HUES64 (cell line): ENCODE measurements at regions not wholly inside any gene's neighbourhood (a gene's known extent, or its start where the extent isn't known, plus 50 kb on each side); places are given as distances from the start of the nearest gene placed in this dataset.
A peak's percentile ranks its signal among the peaks of the same experiment; 100 is the strongest.
"Not testable (repeated sequence)": the region's sequence is repeated elsewhere in the genome, so short reads cannot be mapped to it uniquely, and the experiment has no call there.

Experiments
- H3K27ac ChIP-seq: 2 replicates; pipeline ENCODE4 v1.7.0; 2013; ENCODE audit warnings: low read depth, low read length, inconsistent platforms
- H3K27me3 ChIP-seq: 2 replicates; pipeline ENCODE4 v1.6.1; 2013; ENCODE audit warnings: mild to moderate bottlenecking, low read length; ENCODE audit not compliant: insufficient read depth
- H3K36me3 ChIP-seq: 2 replicates; pipeline ENCODE4 v1.6.1; 2013; ENCODE audit warnings: mild to moderate bottlenecking, low read length; ENCODE audit not compliant: insufficient read depth
- H3K4me1 ChIP-seq: 2 replicates; pipeline ENCODE4 v1.6.1; 2013; ENCODE audit warnings: mild to moderate bottlenecking, low read length, moderate library complexity; ENCODE audit not compliant: insufficient read depth
- H3K4me3 ChIP-seq: 2 replicates; pipeline ENCODE4 v1.5.1; 2013; ENCODE audit warnings: mild to moderate bottlenecking, low read length, moderate library complexity
- H3K9ac ChIP-seq: 2 replicates; pipeline ENCODE4 v1.6.1; 2013; ENCODE audit warnings: mild to moderate bottlenecking, low read depth, low read length
- H3K9me3 ChIP-seq: 2 replicates; pipeline ENCODE4 v1.6.1; 2013; ENCODE audit warnings: low read depth, low read length; ENCODE audit not compliant: insufficient read depth
- WGBS: fragments of 150-250, 120-280 bp; methylation state at CpG from one replicate; pipeline ENCODE4 v1.1.7; 2013; ENCODE audit warnings: missing lambda C conversion rate; 5-methylcytosine and 5-hydroxymethylcytosine counted together

GRCh38 chr4:127007305-127007704 is 625.5 kb upstream of the INTU start:
- Histone ChIP-seq H3K9ac (no peak overlapping the region), H3K27me3 (no peaks in the 10 kb centered on the region), H3K36me3 (no peaks in the 10 kb centered on the region), H3K4me3 (no peak overlapping the region), H3K4me1 (no peaks in the 10 kb centered on the region; the same call in 1 of the 2 replicates), H3K9me3 (no peaks in the 10 kb centered on the region), H3K27ac (no peak overlapping the region)
- WGBS = 96% methylated on average over 3 of the region's 3 CpGs

- no peak overlapping the region for H3K4me3 ChIP-seq
- H3K36me3 ChIP-seq = no peaks in the 10 kb centered on the region
- no peak overlapping the region for H3K9ac ChIP-seq
- no peaks in the 10 kb centered on the region for H3K27me3 ChIP-seq
- peaks cover 12% of the 10 kb centered on the region for H3K4me1 ChIP-seq
- no peaks in the 10 kb centered on the region for H3K9me3 ChIP-seq
- H3K27ac ChIP-seq = no peak overlapping the region
Measured at GRCh38 chr4:127012549-127012948, 620.2 kb upstream of the INTU start.

GRCh38 chr4:127015667-127016117 is 617.1 kb upstream of the INTU start:
- H3K27me3 ChIP-seq = no peaks in the 10 kb centered on the region
- H3K4me3 ChIP-seq = no peak overlapping the region
- no peaks in the 10 kb centered on the region for H3K36me3 ChIP-seq
- H3K4me1 ChIP-seq = peaks cover 12% of the 10 kb centered on the region
- H3K27ac ChIP-seq = no peak overlapping the region
- WGBS = 71% methylated on average over 5 of the region's 5 CpGs
- H3K9ac ChIP-seq = no peak overlapping the region
- H3K9me3 ChIP-seq = no peaks in the 10 kb centered on the region

- Histone ChIP-seq H3K4me1 (peaks cover 12% of the 10 kb centered on the region), H3K27me3 (no peaks in the 10 kb centered on the region), H3K4me3 (no peak overlapping the region), H3K9ac (no peak overlapping the region), H3K36me3 (no peaks in the 10 kb centered on the region), H3K27ac (no peak overlapping the region), H3K9me3 (no peaks in the 10 kb centered on the region)
- WGBS = 92% methylated on average over 2 of the region's 2 CpGs
Measured at GRCh38 chr4:127018381-127018780, 614.4 kb upstream of the INTU start.

GRCh38 chr4:127020831-127021230 is 611.9 kb upstream of the INTU start:
- 100% methylated on average over 1 of the region's 15 CpGs for WGBS
- H3K36me3 ChIP-seq = not testable (repeated sequence)

GRCh38 chr4:127036296-127036695 is 596.5 kb upstream of the INTU start:
- 65% methylated on average over 3 of the region's 3 CpGs for WGBS
- Histone ChIP-seq H3K27me3 (no peaks in the 10 kb centered on the region), H3K9ac (no peak overlapping the region), H3K4me3 (no peak overlapping the region), H3K27ac (no peak overlapping the region), H3K36me3 (no peaks in the 10 kb centered on the region), H3K4me1 (no peaks in the 10 kb centered on the region), H3K9me3 (peaks cover 2% of the 10 kb centered on the region; the same call in 1 of the 2 replicates)

More at GRCh38 chr4:127020831-127021230, 611.9 kb upstream of the INTU start:
- not testable (repeated sequence) for H3K27ac ChIP-seq, H3K9me3 ChIP-seq, H3K4me3 ChIP-seq, H3K4me1 ChIP-seq, H3K9ac ChIP-seq, H3K27me3 ChIP-seq

GRCh38 chr4:127045861-127046260 is 586.9 kb upstream of the INTU start:
- Histone ChIP-seq H3K36me3 (no peaks in the 10 kb centered on the region), H3K4me3 (no peak overlapping the region), H3K9ac (peak overlapping the region; percentile 4; the same call in 1 of the 2 replicates), H3K27ac (peak overlapping the region; percentile 58; the same call in 1 of the 2 replicates), H3K27me3 (no peaks in the 10 kb centered on the region), H3K4me1 (peaks cover 56% of the 10 kb centered on the region), H3K9me3 (no peaks in the 10 kb centered on the region)
- WGBS = no CpG with 5 or more reads among the region's 1 CpG

GRCh38 chr4:127047930-127048329 is 584.8 kb upstream of the INTU start:
- no CpG with 5 or more reads among the region's 1 CpG for WGBS
- H3K4me3 ChIP-seq = no peak overlapping the region
- no peaks in the 10 kb centered on the region for H3K9me3 ChIP-seq
- no peak overlapping the region for H3K9ac ChIP-seq
- H3K4me1 ChIP-seq = peaks cover 56% of the 10 kb centered on the region
- no peaks in the 10 kb centered on the region for H3K27me3 ChIP-seq
- no peak overlapping the region for H3K27ac ChIP-seq
- H3K36me3 ChIP-seq = no peaks in the 10 kb centered on the region

- no peak overlapping the region for H3K9ac ChIP-seq
- H3K36me3 ChIP-seq = no peaks in the 10 kb centered on the region
- H3K27ac ChIP-seq = peak overlapping the region; percentile 22; the same call in 1 of the 2 replicates
- peaks cover 56% of the 10 kb centered on the region for H3K4me1 ChIP-seq
- H3K27me3 ChIP-seq = no peaks in the 10 kb centered on the region
- no peaks in the 10 kb centered on the region for H3K9me3 ChIP-seq
- WGBS = 84% methylated on average over 3 of the region's 3 CpGs
- no peak overlapping the region for H3K4me3 ChIP-seq
Measured at GRCh38 chr4:127048376-127049044, 584.2 kb upstream of the INTU start.

- Histone ChIP-seq H3K27ac (no peak overlapping the region), H3K4me1 (peaks cover 50% of the 10 kb centered on the region), H3K9ac (no peak overlapping the region), H3K9me3 (no peaks in the 10 kb centered on the region), H3K4me3 (no peak overlapping the region), H3K27me3 (no peaks in the 10 kb centered on the region), H3K36me3 (no peaks in the 10 kb centered on the region)
- 95% methylated on average over 4 of the region's 4 CpGs for WGBS
Measured at GRCh38 chr4:127049526-127049925, 583.2 kb upstream of the INTU start.

GRCh38 chr4:127052742-127053141 is 580.0 kb upstream of the INTU start:
- no peaks in the 10 kb centered on the region for H3K27me3 ChIP-seq
- H3K4me3 ChIP-seq = no peak overlapping the region
- H3K4me1 ChIP-seq = peaks cover 20% of the 10 kb centered on the region
- H3K27ac ChIP-seq = no peak overlapping the region
- no peaks in the 10 kb centered on the region for H3K9me3 ChIP-seq
- H3K36me3 ChIP-seq = no peaks in the 10 kb centered on the region
- WGBS = no CpG with 5 or more reads among the region's 1 CpG
- H3K9ac ChIP-seq = no peak overlapping the region

GRCh38 chr4:127055357-127055756 is 577.4 kb upstream of the INTU start:
- H3K9me3 ChIP-seq = no peaks in the 10 kb centered on the region
- H3K27me3 ChIP-seq = no peaks in the 10 kb centered on the region
- 92% methylated on average over 1 of the region's 1 CpG for WGBS
- H3K27ac ChIP-seq = no peak overlapping the region
- H3K9ac ChIP-seq = no peak overlapping the region
- no peaks in the 10 kb centered on the region; the same call in 1 of the 2 replicates for H3K4me1 ChIP-seq
- no peak overlapping the region for H3K4me3 ChIP-seq
- H3K36me3 ChIP-seq = no peaks in the 10 kb centered on the region
